SK-N-SH (cell line): ENCODE measurements at regions not wholly inside any gene's neighbourhood (a gene's known extent, or its start where the extent isn't known, plus 50 kb on each side); places are given as distances from the start of the nearest gene placed in this dataset.

ENCODE experiments used
- CTCF ChIA-PET: fragments of 300-600, 350-600 bp; formaldehyde crosslinking; extraction: SDS; loops from one replicate; lab custom pipeline; 2021; lab: Yijun Ruan, JAX
- POLR2A ChIA-PET: fragments of 350-600 bp; sonication (Branson Sonifier 250); formaldehyde crosslinking; extraction: SDS; loops from one replicate; lab custom pipeline; 2020; ENCODE audit warnings: antibody characterized with exemption, inconsistent platforms; lab: Yijun Ruan, JAX
- DNase-seq: peaks from one replicate; pipeline ENCODE4 v3.0.0; 2012
- H2AFZ ChIP-seq: fragments of 200-600 bp; sonication (generic); 2 replicates; pipeline ENCODE4 v1.8.1; 2016; ENCODE audit warnings: antibody characterized with exemption, mild to moderate bottlenecking, low read depth
- H3F3A ChIP-seq: fragments of 200-600 bp; sonication (generic); replicated peaks from 2 replicates; pipeline ENCODE3; 2016; ENCODE audit warnings: antibody characterized with exemption, mild to moderate bottlenecking; ENCODE audit not compliant: insufficient read depth
- H3K27ac ChIP-seq, 2 experiments: fragments of 200-500 bp in 1 of 2; fragments of 200-600 bp in 1 of 2; sonication (Bioruptor generic) in 1 of 2; sonication (generic), shearing (Covaris generic) in 1 of 2; 2 replicates each; pipeline versions ENCODE4 v1.5.1 to v1.6.1; 2014 to 2016; ENCODE audit warnings: low read depth in 2 of 2, inconsistent platforms in 1 of 2, low read length in 1 of 2, mild to moderate bottlenecking in 1 of 2, mixed read lengths in 1 of 2
- H3K27me3 ChIP-seq: fragments of 200-600 bp; sonication (generic), shearing (Covaris generic); 2 replicates; pipeline ENCODE4 v1.6.1; 2016; ENCODE audit warnings: mixed run types; ENCODE audit not compliant: insufficient read depth
- H3K36me3 ChIP-seq, 2 experiments: fragments of 200-500 bp in 1 of 2; fragments of 200-600 bp in 1 of 2; sonication (Bioruptor generic) in 1 of 2; sonication (generic) in 1 of 2; replicated peaks in 1 of 2; 2 replicates each; pipeline versions ENCODE3 to v1.5.1; 2014 to 2016; ENCODE audit warnings: low read length in 1 of 2, mild to moderate bottlenecking in 1 of 2; ENCODE audit not compliant: insufficient read depth in 2 of 2, control insufficient read depth in 1 of 2
- H3K4me1 ChIP-seq, 2 experiments: fragments of 200-500 bp in 1 of 2; fragments of 200-600 bp in 1 of 2; sonication (Bioruptor generic) in 1 of 2; sonication (generic), shearing (Covaris generic) in 1 of 2; 2 replicates each; pipeline versions ENCODE4 v1.5.1 to v1.6.1; 2014 to 2016; ENCODE audit warnings: low read depth in 1 of 2, low read length in 1 of 2, mixed run types in 1 of 2; ENCODE audit not compliant: insufficient read depth in 2 of 2, control insufficient read depth in 1 of 2
- H3K4me2 ChIP-seq: fragments of 200-600 bp; sonication (generic), shearing (Covaris generic); 2 replicates; pipeline ENCODE4 v1.6.1; 2017; ENCODE audit warnings: mixed run types
- H3K4me3 ChIP-seq, 2 experiments: fragments of 200-500 bp in 1 of 2; fragments of 200-600 bp in 1 of 2; sonication (Bioruptor generic) in 1 of 2; sonication (generic), shearing (Covaris generic) in 1 of 2; 2 replicates each; pipeline versions ENCODE4 v1.5.1 to v1.8.1; 2014 to 2016; ENCODE audit warnings: low read depth in 2 of 2, inconsistent platforms in 1 of 2, low read length in 1 of 2, mild to moderate bottlenecking in 1 of 2, mixed read lengths in 1 of 2, moderate library complexity in 1 of 2
- H3K79me2 ChIP-seq: fragments of 200-600 bp; sonication (generic); 2 replicates; pipeline ENCODE4 v1.8.1; 2017; ENCODE audit warnings: mild to moderate bottlenecking; ENCODE audit not compliant: insufficient read depth
- H3K9ac ChIP-seq: fragments of 200-600 bp; sonication (generic); 2 replicates; pipeline ENCODE4 v1.6.1; 2017; ENCODE audit warnings: mixed run types
- H3K9me2 ChIP-seq: fragments of 200-600 bp; sonication (generic); 2 replicates; pipeline ENCODE4 v1.6.1; 2017; ENCODE audit warnings: mixed run types
- H3K9me3 ChIP-seq: fragments of 200-600 bp; sonication (generic); 2 replicates; pipeline ENCODE4 v1.6.1; 2017; ENCODE audit warnings: mixed run types, mild to moderate bottlenecking, moderate library complexity
- H4K20me1 ChIP-seq: fragments of 200-600 bp; sonication (generic); 2 replicates; pipeline ENCODE4 v1.6.1; 2017; ENCODE audit warnings: mild to moderate bottlenecking, mixed run types; ENCODE audit not compliant: insufficient read depth
- ELF1 ChIP-seq: IDR thresholded peaks from 2 replicates; pipeline ENCODE4 v1.4.0; 2012
- EP300 ChIP-seq, 2 experiments: IDR thresholded peaks; 2 replicates each; pipeline versions ENCODE4 v1.4.0 to v1.6.1; 2012; ENCODE audit warnings: borderline replicate concordance in 1 of 2, low read depth in 1 of 2, low read length in 1 of 2
- EZH2phosphoT487 ChIP-seq: fragments of 200-600 bp; sonication (generic); IDR thresholded peaks from 2 replicates; pipeline ENCODE4 v1.6.1; 2017; ENCODE audit warnings: low read depth, mixed run types, mild to moderate bottlenecking, antibody characterized with exemption, moderate library complexity, borderline replicate concordance
- FOSL2 ChIP-seq: IDR thresholded peaks from 2 replicates; pipeline ENCODE4 v1.4.0; 2012; ENCODE audit warnings: low read depth, mild to moderate bottlenecking, moderate library complexity, borderline replicate concordance
- FOXJ3 ChIP-seq: sonication (generic); formaldehyde crosslinking; IDR thresholded peaks from 2 replicates; pipeline ENCODE4 v1.5.1; 2020; ENCODE audit warnings: mild to moderate bottlenecking, missing genetic modification reagents
- GATA2 ChIP-seq: sonication (generic); formaldehyde crosslinking; IDR thresholded peaks from 2 replicates; pipeline ENCODE4 v1.5.0; 2020; ENCODE audit warnings: mild to moderate bottlenecking, missing genetic modification reagents
- IRF3 ChIP-seq: fragments of 150-350 bp; IDR thresholded peaks from 2 replicates; pipeline ENCODE4 v1.6.1; 2016; ENCODE audit warnings: mild to moderate bottlenecking, low read depth, low read length
- MEF2A ChIP-seq: IDR thresholded peaks from 2 replicates; pipeline ENCODE4 v1.4.0; 2012; ENCODE audit warnings: low read depth, borderline replicate concordance
- RAD21 ChIP-seq: IDR thresholded peaks from 2 replicates; pipeline ENCODE4 v1.6.1; 2012; ENCODE audit warnings: mild to moderate bottlenecking, low read length
- RCOR1 ChIP-seq: fragments of 150-350 bp; IDR thresholded peaks from 2 replicates; pipeline ENCODE4 v1.6.1; 2017; ENCODE audit warnings: antibody characterized with exemption, low read length
- REST ChIP-seq: IDR thresholded peaks from 2 replicates; pipeline ENCODE4 v1.6.1; 2012; ENCODE audit warnings: mild to moderate bottlenecking, low read depth, low read length, moderate library complexity
- TAF1 ChIP-seq: IDR thresholded peaks from 2 replicates; pipeline ENCODE4 v1.6.1; 2012; ENCODE audit warnings: low read depth, mild to moderate bottlenecking, low read length, moderate library complexity, borderline replicate concordance
- TCF12 ChIP-seq: IDR thresholded peaks from 2 replicates; pipeline ENCODE4 v1.4.0; 2012
- YY1 ChIP-seq: IDR thresholded peaks from 2 replicates; pipeline ENCODE4 v1.4.0; 2012; ENCODE audit warnings: low read depth, mild to moderate bottlenecking
- WGBS: methylation state at CpG from one replicate; pipeline ENCODE4 v1.1.6; 2017; ENCODE audit warnings: low lambda C conversion rate; 5-methylcytosine and 5-hydroxymethylcytosine counted together

GRCh38 chr2:8102470-8102869 lies 579.4 kb upstream of the ID2 start:
- Histone ChIP-seq H3K27ac (no peak overlapping the region), H3K27me3 (no peaks in the 10 kb centered on the region), H3K4me1 (no peaks in the 10 kb centered on the region; a peak in 2 of 4 replicates), H3K4me3 (no peak overlapping the region), H3K9ac (no peak overlapping the region), H3K36me3 (no peaks in the 10 kb centered on the region), H3K4me2 (no peak overlapping the region), H3K9me2 (no peaks in the 10 kb centered on the region), H4K20me1 (no peaks in the 10 kb centered on the region), H3F3A (no peaks in the 10 kb centered on the region), H2AFZ (no peak overlapping the region), H3K9me3 (no peaks in the 10 kb centered on the region), H3K79me2 (no peaks in the 10 kb centered on the region)
- WGBS, result 93% methylated on average over 4 of the region's 4 CpGs
- DNase-seq, result no peak
- ChIA-PET POLR2A (no interaction called here), CTCF (interaction anchor here (0.9 kb wide), 1 partner anchor 590 kb away, joined by 3 read pairs; no protein-coding TSS in a partner anchor)
- TF ChIP-seq RAD21 (no peak), EZH2phosphoT487 (no peak), FOXJ3 (no peak), REST (no peak), TAF1 (no peak), MEF2A (no peak), RCOR1 (no peak), YY1 (no peak), ELF1 (no peak), IRF3 (no peak), GATA2 (CRISPR knock-in tag) (no peak), EP300 (IDR thresholded peaks at IDR 0.05; ENCODE audit: borderline replicate concordance in 1 of 2, low read depth in 1 of 2, low read length in 1 of 2) (no peak)

GRCh38 chr2:8103085-8103708 lies 578.7 kb upstream of the ID2 start:
- Histone ChIP-seq H3K79me2 (no peaks in the 10 kb centered on the region), H3K4me2 (no peak overlapping the region), H3K4me3 (no peak overlapping the region), H3K9me2 (no peaks in the 10 kb centered on the region), H3K27ac (no peak overlapping the region), H4K20me1 (no peaks in the 10 kb centered on the region), H3K9ac (no peak overlapping the region), H3K36me3 (no peaks in the 10 kb centered on the region), H3K9me3 (no peaks in the 10 kb centered on the region), H3K27me3 (no peaks in the 10 kb centered on the region), H3K4me1 (no peaks in the 10 kb centered on the region; a peak in 2 of 4 replicates), H2AFZ (no peak overlapping the region), H3F3A (no peaks in the 10 kb centered on the region)
- no peak for TF ChIP-seq ELF1
- no peak for TF ChIP-seq EP300 (IDR thresholded peaks at IDR 0.05; ENCODE audit: borderline replicate concordance in 1 of 2, low read depth in 1 of 2, low read length in 1 of 2)
- no peak for TF ChIP-seq TCF12
- TF ChIP-seq EZH2phosphoT487, result no peak
- no peak for TF ChIP-seq FOSL2
- TF ChIP-seq IRF3, result no peak
- WGBS, result 53% methylated on average over 6 of the region's 6 CpGs
- ChIA-PET POLR2A (no interaction called here), CTCF (interaction anchor here (1.3 kb wide), 1 partner anchor 19 kb away, joined by 4 read pairs; no protein-coding TSS in a partner anchor)
- no peak for DNase-seq
